SU-DHL-6 (cell line): ENCODE measurements at regions not wholly inside any gene's neighbourhood (a gene's known extent, or its start where the extent isn't known, plus 50 kb on each side); places are given as distances from the start of the nearest gene placed in this dataset.

Experiments used
- H2AFZ ChIP-seq: fragments of 200-600 bp; sonication (generic); 2 replicates; pipeline ENCODE4 v1.6.1; 2014; ENCODE audit warnings: low read depth, mild to moderate bottlenecking, moderate library complexity, mixed read lengths, antibody characterized with exemption, low read length; ENCODE audit not compliant: severe bottlenecking
- H3F3A ChIP-seq: fragments of 200-600 bp; shearing (Covaris generic); 2 replicates; pipeline ENCODE4 v1.6.0; 2016; ENCODE audit warnings: antibody characterized with exemption, mild to moderate bottlenecking; ENCODE audit not compliant: insufficient read depth
- H3K27ac ChIP-seq: fragments of 200-600 bp; sonication (generic); 2 replicates; pipeline ENCODE4 v1.5.1; 2016; ENCODE audit warnings: low read depth, mild to moderate bottlenecking, low read length, moderate library complexity, mixed read lengths
- H3K27me3 ChIP-seq: fragments of 200-600 bp; sonication (generic), shearing (Covaris generic); 2 replicates; pipeline ENCODE4 v1.6.0; 2014; ENCODE audit warnings: mild to moderate bottlenecking, low read length
- H3K36me3 ChIP-seq: fragments of 200-600 bp; sonication (generic); 2 replicates; pipeline ENCODE4 v1.6.1; 2014; ENCODE audit warnings: mild to moderate bottlenecking, low read length, mixed read lengths
- H3K4me2 ChIP-seq: fragments of 300-600, 200-600 bp; shearing (Covaris generic), sonication (generic); 2 replicates; pipeline ENCODE4 v1.6.0; 2014; ENCODE audit warnings: low read length, low read depth, mild to moderate bottlenecking; ENCODE audit not compliant: poor library complexity, severe bottlenecking
- H3K4me3 ChIP-seq: fragments of 200-600 bp; sonication (generic); 2 replicates; pipeline ENCODE4 v1.5.1; 2014; ENCODE audit warnings: antibody characterized with exemption, low read length, mild to moderate bottlenecking, mixed read lengths; ENCODE audit not compliant: insufficient read depth, poor library complexity, severe bottlenecking
- H3K79me2 ChIP-seq: fragments of 200-600 bp; sonication (generic); 2 replicates; pipeline ENCODE4 v1.6.1; 2014; ENCODE audit warnings: mild to moderate bottlenecking, low read length, moderate library complexity; ENCODE audit not compliant: insufficient read depth
- H3K9ac ChIP-seq: fragments of 200-600 bp; sonication (generic); 2 replicates; pipeline ENCODE4 v1.7.0; 2014; ENCODE audit warnings: mild to moderate bottlenecking, low read length
- H3K9me2 ChIP-seq: fragments of 200-600 bp; sonication (generic); replicated peaks from 2 replicates; pipeline ENCODE4 v1.6.1; 2014; ENCODE audit warnings: low read length; ENCODE audit not compliant: insufficient read depth
- H3K9me3 ChIP-seq: fragments of 200-600 bp; sonication (generic); 2 replicates; pipeline ENCODE4 v1.6.1; 2014; ENCODE audit warnings: low read length, mixed read lengths; ENCODE audit not compliant: insufficient read depth
- H4K20me1 ChIP-seq: fragments of 200-600 bp; sonication (generic); 2 replicates; pipeline ENCODE4 v1.6.1; 2014; ENCODE audit warnings: low read depth, mild to moderate bottlenecking, antibody characterized with exemption, low read length, moderate library complexity, mixed read lengths
- CTCF ChIP-seq: fragments of 200-600 bp; sonication (generic); IDR thresholded peaks from one replicate; pipeline ENCODE4 v1.5.1; 2017; ENCODE audit warnings: antibody characterized with exemption, mild to moderate bottlenecking, low read length, moderate library complexity; ENCODE audit not compliant: insufficient read depth, poor library complexity, severe bottlenecking
- EZH2phosphoT487 ChIP-seq: fragments of 200-600 bp; sonication (generic), shearing (Covaris generic); conservative IDR thresholded peaks from 2 replicates; pipeline ENCODE4 v1.6.1; 2018; ENCODE audit warnings: mild to moderate bottlenecking, antibody characterized with exemption, low read length, moderate library complexity, mixed read lengths

DNA sequence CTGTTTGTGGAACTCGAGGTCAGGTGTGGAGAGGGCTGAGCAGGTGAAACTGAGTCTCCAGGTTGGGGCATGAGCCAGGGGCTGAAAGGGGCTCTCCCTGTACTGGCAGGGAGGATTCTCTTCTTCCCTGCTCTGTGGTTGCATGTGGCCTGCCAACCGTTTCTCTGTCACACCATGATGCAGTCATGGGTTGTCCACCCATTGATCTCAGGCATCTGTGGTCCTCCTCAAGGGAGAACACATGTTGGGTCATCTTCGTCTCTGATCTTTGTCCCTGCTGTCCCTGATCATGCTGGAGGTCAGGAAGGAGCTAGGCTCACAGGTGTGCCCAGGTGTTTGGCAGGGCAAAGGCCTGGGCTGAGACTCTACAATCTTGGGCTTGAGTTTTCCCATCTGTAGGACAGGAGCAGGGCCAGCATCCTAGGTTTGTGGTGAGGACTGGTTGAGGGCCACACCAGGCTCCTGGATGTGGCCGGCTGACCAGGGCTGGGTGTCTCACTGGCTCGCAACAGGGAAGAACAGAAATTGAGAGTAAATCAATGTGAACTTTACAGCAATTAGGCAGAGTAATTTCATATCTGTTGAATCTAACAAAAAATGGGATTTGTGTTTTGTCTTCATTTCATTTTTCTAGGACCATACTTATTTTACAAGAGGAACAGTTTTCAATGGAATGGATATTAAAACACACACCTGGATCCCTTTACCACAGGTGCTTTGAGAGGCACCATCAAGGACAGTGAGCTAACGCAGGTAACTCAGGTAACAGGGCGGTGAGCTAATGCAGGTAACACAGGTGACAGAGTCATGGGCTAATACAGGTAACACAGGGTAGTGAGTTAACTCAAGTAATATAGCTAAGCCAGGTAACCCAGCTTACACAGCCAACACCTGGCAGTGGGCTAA is 58.5 kb upstream of the IGFBP3 start:
- Histone ChIP-seq H3K4me2 (no peak overlapping the region), H2AFZ (no peak overlapping the region), H3K27ac (no peak overlapping the region)

DNA sequence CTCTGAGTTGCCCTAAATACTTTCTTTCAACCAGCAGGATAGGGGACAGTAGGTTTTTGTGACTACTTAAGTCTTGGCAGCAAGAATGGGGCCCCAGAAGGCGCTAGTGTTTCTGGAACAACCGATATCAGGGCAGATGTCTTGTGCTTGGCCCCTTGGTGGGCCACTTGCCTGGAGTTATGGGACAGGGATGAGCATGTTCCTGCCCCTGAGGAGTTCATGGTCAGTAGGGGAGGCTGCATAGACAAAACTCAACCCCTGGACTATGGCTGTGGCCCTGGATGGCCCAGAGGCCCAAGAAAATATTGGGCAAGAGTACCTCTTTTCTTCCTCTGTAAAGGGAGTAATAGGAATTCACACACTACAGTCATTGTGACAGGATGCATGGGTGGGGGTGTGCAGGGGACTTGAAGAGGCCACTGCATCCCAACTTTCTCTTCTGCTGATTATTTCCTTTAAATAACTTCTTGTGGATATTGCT is 57.7 kb upstream of the IGFBP3 start:
- Histone ChIP-seq H3K4me2 (no peak overlapping the region), H3K9ac (no peak overlapping the region), H3K4me3 (no peak overlapping the region), H3K27ac (no peak overlapping the region), H4K20me1 (no peaks in the 10 kb centered on the region), H2AFZ (no peak overlapping the region), H3K9me3 (no peaks in the 10 kb centered on the region), H3K9me2 (no peaks in the 10 kb centered on the region), H3K79me2 (no peaks in the 10 kb centered on the region), H3F3A (no peaks in the 10 kb centered on the region), H3K36me3 (no peaks in the 10 kb centered on the region), H3K27me3 (no peaks in the 10 kb centered on the region)
- TF ChIP-seq EZH2phosphoT487: no peak
- TF ChIP-seq CTCF: no peak

More for the DNA sequence above, 58.5 kb upstream of the IGFBP3 start:
- H3K9me2 ChIP-seq: no peaks in the 10 kb centered on the region
- no peak for TF ChIP-seq CTCF
- no peak for TF ChIP-seq EZH2phosphoT487
- H3F3A ChIP-seq: no peaks in the 10 kb centered on the region
- no peaks in the 10 kb centered on the region for H3K79me2 ChIP-seq
- no peak overlapping the region for H3K9ac ChIP-seq
- no peaks in the 10 kb centered on the region for H3K27me3 ChIP-seq
- H4K20me1 ChIP-seq: no peaks in the 10 kb centered on the region
- no peaks in the 10 kb centered on the region for H3K36me3 ChIP-seq
- no peaks in the 10 kb centered on the region for H3K9me3 ChIP-seq
- H3K4me3 ChIP-seq: no peak overlapping the region

DNA sequence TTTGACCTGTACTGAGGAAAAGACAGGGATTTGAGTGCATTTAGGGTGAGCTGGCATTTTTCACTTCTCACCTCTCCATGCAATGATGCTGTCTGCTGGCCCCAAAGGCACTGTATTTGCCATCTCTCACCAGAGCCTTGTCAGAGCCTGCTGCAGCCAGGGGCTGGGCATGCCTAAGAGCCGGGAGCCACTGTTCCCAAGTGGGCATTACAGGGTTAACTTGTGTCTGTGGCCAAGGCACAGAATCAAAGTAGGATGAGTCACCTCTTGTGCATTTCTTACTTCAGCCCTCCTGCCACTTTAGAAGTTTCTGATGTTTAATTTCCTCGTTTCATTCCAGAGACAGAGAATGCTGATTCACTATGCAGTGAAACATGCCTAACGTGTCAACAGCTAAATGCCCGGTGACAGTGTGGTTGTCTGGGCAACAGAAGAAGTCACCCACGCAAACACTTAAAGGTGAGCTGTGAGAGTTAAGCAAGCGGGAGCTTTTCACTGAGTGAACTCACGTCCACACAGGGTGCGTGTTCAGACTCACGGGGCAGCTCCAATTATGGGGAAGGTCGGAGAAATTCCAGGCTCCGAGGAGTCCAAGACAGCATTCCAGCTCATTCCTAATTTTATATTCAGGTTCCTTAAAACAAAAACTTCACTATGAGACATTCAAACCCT is 57.1 kb upstream of the IGFBP3 start:
- no peak overlapping the region for H3K4me3 ChIP-seq
- no peak for TF ChIP-seq EZH2phosphoT487
- no peaks in the 10 kb centered on the region for H3K79me2 ChIP-seq
- H3K9me3 ChIP-seq: no peaks in the 10 kb centered on the region
- H3K9ac ChIP-seq: no peak overlapping the region
- H3K4me2 ChIP-seq: no peak overlapping the region
- H2AFZ ChIP-seq: no peak overlapping the region
- no peaks in the 10 kb centered on the region for H4K20me1 ChIP-seq
- H3K27me3 ChIP-seq: no peaks in the 10 kb centered on the region
- H3F3A ChIP-seq: no peaks in the 10 kb centered on the region
- no peak overlapping the region for H3K27ac ChIP-seq
- H3K36me3 ChIP-seq: no peaks in the 10 kb centered on the region
- no peaks in the 10 kb centered on the region for H3K9me2 ChIP-seq
